C4-2B (cell line): ENCODE measurements at regions not wholly inside any gene's neighbourhood (a gene's known extent, or its start where the extent isn't known, plus 50 kb on each side); places are given as distances from the start of the nearest gene placed in this dataset.

ENCODE experiments used
- ZFX ChIP-seq: fragments of 450-650 bp; IDR thresholded peaks from 2 replicates; pipeline ENCODE4 v1.6.1; 2017
- TF ChIP-seq, protein P1 (sequence below): fragments of 450-650 bp; conservative IDR thresholded peaks from 2 replicates; pipeline ENCODE4 v1.5.1; 2017; ENCODE audit warnings: mild to moderate bottlenecking

DNA sequence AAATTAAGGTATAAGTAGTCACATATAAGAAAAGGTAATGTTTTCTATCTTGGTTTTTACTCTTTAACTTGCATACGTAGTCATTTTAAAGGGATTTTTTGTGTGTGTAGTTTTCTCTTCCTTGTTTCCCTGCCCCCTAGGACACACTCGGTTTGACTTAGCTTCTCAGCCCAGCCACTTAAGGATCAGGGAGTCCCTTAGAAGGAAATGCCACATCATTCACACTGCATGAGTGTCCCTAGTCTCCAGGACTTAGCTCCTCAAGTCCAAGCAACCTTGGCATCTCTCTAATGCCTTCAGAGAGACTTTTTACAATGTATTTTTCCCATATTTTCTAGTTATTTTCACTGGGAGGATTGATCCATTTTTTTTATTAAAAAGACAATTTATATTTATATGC lies 1407.7 kb downstream of the EFNB2 start:
- TF ChIP-seq, protein P1, sequence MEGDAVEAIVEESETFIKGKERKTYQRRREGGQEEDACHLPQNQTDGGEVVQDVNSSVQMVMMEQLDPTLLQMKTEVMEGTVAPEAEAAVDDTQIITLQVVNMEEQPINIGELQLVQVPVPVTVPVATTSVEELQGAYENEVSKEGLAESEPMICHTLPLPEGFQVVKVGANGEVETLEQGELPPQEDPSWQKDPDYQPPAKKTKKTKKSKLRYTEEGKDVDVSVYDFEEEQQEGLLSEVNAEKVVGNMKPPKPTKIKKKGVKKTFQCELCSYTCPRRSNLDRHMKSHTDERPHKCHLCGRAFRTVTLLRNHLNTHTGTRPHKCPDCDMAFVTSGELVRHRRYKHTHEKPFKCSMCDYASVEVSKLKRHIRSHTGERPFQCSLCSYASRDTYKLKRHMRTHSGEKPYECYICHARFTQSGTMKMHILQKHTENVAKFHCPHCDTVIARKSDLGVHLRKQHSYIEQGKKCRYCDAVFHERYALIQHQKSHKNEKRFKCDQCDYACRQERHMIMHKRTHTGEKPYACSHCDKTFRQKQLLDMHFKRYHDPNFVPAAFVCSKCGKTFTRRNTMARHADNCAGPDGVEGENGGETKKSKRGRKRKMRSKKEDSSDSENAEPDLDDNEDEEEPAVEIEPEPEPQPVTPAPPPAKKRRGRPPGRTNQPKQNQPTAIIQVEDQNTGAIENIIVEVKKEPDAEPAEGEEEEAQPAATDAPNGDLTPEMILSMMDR = no peak
- TF ChIP-seq ZFX = no peak
